Iris pigment epithelial cell (primary cell): ENCODE measurements at regions not wholly inside any gene's neighbourhood (a gene's known extent, or its start where the extent isn't known, plus 50 kb on each side); places are given as distances from the start of the nearest gene placed in this dataset.

Source experiments
- DNase-seq: peaks from one replicate; pipeline ENCODE4 v3.0.0-alpha.2; 2011; ENCODE audit warnings: low read depth

DNA sequence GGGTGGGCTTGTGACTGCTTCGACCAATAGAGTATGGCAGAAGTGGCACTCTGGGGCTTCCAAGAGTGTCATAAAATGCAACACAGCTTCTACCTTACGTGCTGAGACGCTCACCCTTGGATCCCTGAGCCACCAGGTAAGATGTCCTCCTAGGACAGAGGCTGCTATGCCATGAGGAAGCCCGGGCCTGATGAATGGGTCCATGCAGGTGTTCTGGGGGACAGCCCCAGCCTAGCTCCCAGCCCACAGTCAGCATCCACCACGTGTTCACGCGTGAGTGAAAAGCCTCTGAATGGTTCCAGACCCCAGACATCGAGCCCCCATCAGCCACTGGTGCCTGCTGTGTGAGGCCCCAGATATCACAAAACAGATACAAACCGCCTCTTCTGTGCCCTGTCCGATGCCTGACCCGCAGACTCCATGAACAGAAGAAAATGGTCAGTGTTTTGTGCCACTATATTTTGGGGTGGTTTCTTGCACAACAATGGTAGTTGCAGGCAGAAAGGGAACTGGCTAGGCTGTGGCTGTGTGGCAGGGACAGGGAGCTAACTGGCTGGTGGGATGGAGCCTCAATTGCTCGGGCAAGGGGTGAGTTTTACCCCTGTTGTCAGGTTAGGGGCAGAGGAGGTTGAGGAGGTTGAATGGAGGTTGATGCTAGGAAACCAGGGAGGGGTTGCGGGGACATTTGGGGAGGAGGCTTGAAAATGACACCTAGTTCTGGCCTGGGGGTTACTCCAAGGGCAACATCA is 92.2 kb downstream of the LINGO1 start:
- DNase-seq: no peak

- no peak for DNase-seq
Observed at GRCh38 chr15:77538793-77539497, 93.8 kb downstream of the LINGO1 start.

GRCh38 chr15:77538027-77538451 is 94.7 kb downstream of the LINGO1 start:
- DNase-seq: no peak

GRCh38 chr15:77537006-77537405 is 95.7 kb downstream of the LINGO1 start:
- DNase-seq: no peak

DNA sequence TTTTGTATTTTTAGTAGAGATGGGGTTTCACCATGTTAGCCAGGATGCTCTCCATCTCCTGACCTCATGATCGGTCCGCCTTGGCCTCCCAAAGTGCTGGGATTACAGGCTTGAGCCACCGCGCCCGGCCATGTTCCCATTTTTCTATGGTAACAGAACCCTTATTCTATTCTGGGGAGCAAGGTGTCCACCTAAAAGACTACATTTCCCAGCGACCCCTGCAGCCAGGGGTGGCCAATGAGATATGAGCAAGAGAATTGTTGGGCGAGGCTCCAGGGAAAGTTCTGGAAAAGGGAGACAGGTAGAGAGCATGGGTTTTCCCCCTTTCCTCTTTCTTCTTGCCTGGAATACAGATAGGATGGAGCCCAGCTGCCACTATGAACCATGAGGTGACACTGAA is 96.9 kb downstream of the LINGO1 start:
- DNase-seq: no peak
